Astrocyte (in vitro differentiated cells and primary cell): ENCODE measurements at regions not wholly inside any gene's neighbourhood (a gene's known extent, or its start where the extent isn't known, plus 50 kb on each side); places are given as distances from the start of the nearest gene placed in this dataset.

Source experiments
- CTCF ChIP-seq: IDR thresholded peaks from 2 replicates; pipeline ENCODE4 v1.5.1; 2011; ENCODE audit warnings: low read depth, mild to moderate bottlenecking, inconsistent platforms, low read length, moderate library complexity; ENCODE audit not compliant: insufficient read depth
- EZH2 ChIP-seq: IDR thresholded peaks from 2 replicates; pipeline ENCODE4 v1.6.1; 2012; ENCODE audit warnings: mild to moderate bottlenecking, low read length, inconsistent platforms; ENCODE audit not compliant: insufficient read depth

GRCh38 chr2:187658952-187659525 lies 104.8 kb upstream of the TFPI start:
- TF ChIP-seq EZH2: no peak
- peak; percentile 21 for TF ChIP-seq CTCF
